HFFc6 (cell line): ENCODE measurements at regions not wholly inside any gene's neighbourhood (a gene's known extent, or its start where the extent isn't known, plus 50 kb on each side); places are given as distances from the start of the nearest gene placed in this dataset.
A peak's percentile ranks its signal among the peaks of the same experiment; 100 is the strongest.

ENCODE experiments used
- DNase-seq: peaks from one replicate; pipeline ENCODE4 v3.0.0-alpha.2; 2018
- H3K27ac Mint-ChIP-seq: 2 replicates; pipeline ENCODE4 v1.8.0; 2020; ENCODE audit warnings: mild to moderate bottlenecking, mixed read lengths
- H3K27me3 Mint-ChIP-seq: 2 replicates; pipeline ENCODE4 v1.8.0; 2021; ENCODE audit warnings: mild to moderate bottlenecking, moderate library complexity, mixed read lengths; ENCODE audit not compliant: insufficient read depth
- H3K36me3 Mint-ChIP-seq: 2 replicates; pipeline ENCODE4 v1.8.0; 2021; ENCODE audit warnings: low read depth, mixed read lengths
- H3K4me1 Mint-ChIP-seq: 2 replicates; pipeline ENCODE4 v1.8.0; 2020; ENCODE audit warnings: low read depth, mixed read lengths
- H3K4me3 Mint-ChIP-seq: 2 replicates; pipeline ENCODE4 v1.8.0; 2020; ENCODE audit warnings: mild to moderate bottlenecking, moderate library complexity, mixed read lengths
- H3K9me3 Mint-ChIP-seq: 2 replicates; pipeline ENCODE4 v1.8.0; 2020; ENCODE audit warnings: mild to moderate bottlenecking, mixed read lengths
- CTCF ChIP-seq: fragments of 200-600 bp; sonication (generic); IDR thresholded peaks from 2 replicates; pipeline ENCODE4 v1.5.0; 2021; ENCODE audit warnings: antibody characterized with exemption, mild to moderate bottlenecking

- Mint-ChIP-seq H3K4me1 (no peaks in the 10 kb centered on the region), H3K27ac (no peak overlapping the region), H3K4me3 (peak overlapping the region; percentile 52; the same call in 1 of the 2 replicates), H3K9me3 (peaks cover 14% of the 10 kb centered on the region), H3K36me3 (no peaks in the 10 kb centered on the region), H3K27me3 (no peaks in the 10 kb centered on the region; the same call in 1 of the 2 replicates)
- DNase-seq = no peak
- no peak for TF ChIP-seq CTCF
These were observed 908.6 kb upstream of the EDIL3 start for GRCh38 chr5:85293145-85293785.

- no peaks in the 10 kb centered on the region for H3K4me1 Mint-ChIP-seq
- no peak for DNase-seq
- peaks cover 15% of the 10 kb centered on the region for H3K9me3 Mint-ChIP-seq
- no peak overlapping the region for H3K4me3 Mint-ChIP-seq
- no peak overlapping the region for H3K27ac Mint-ChIP-seq
- TF ChIP-seq CTCF = no peak
- H3K27me3 Mint-ChIP-seq = no peaks in the 10 kb centered on the region
- H3K36me3 Mint-ChIP-seq = no peaks in the 10 kb centered on the region
These were observed 919.8 kb upstream of the EDIL3 start for GRCh38 chr5:85304524-85304923.

- no peaks in the 10 kb centered on the region for H3K36me3 Mint-ChIP-seq
- H3K27me3 Mint-ChIP-seq = no peaks in the 10 kb centered on the region
- TF ChIP-seq CTCF = no peak
- no peak for DNase-seq
- peaks cover 15% of the 10 kb centered on the region for H3K9me3 Mint-ChIP-seq
- no peak overlapping the region for H3K4me3 Mint-ChIP-seq
- H3K27ac Mint-ChIP-seq = no peak overlapping the region
- no peaks in the 10 kb centered on the region for H3K4me1 Mint-ChIP-seq
These were observed 921.1 kb upstream of the EDIL3 start for GRCh38 chr5:85305766-85306165.

GRCh38 chr5:85311536-85311935 is 926.9 kb upstream of the EDIL3 start:
- no peaks in the 10 kb centered on the region for H3K27me3 Mint-ChIP-seq
- TF ChIP-seq CTCF = no peak
- H3K4me1 Mint-ChIP-seq = no peaks in the 10 kb centered on the region
- DNase-seq = no peak
- no peaks in the 10 kb centered on the region for H3K36me3 Mint-ChIP-seq
- no peak overlapping the region for H3K4me3 Mint-ChIP-seq
- H3K27ac Mint-ChIP-seq = no peak overlapping the region
- H3K9me3 Mint-ChIP-seq = peaks cover 29% of the 10 kb centered on the region

- no peak for TF ChIP-seq CTCF
- H3K9me3 Mint-ChIP-seq = peaks cover 8% of the 10 kb centered on the region
- no peaks in the 10 kb centered on the region for H3K36me3 Mint-ChIP-seq
- no peak overlapping the region for H3K27ac Mint-ChIP-seq
- no peak overlapping the region for H3K4me3 Mint-ChIP-seq
- DNase-seq = no peak
- H3K27me3 Mint-ChIP-seq = no peaks in the 10 kb centered on the region
- H3K4me1 Mint-ChIP-seq = no peaks in the 10 kb centered on the region
These were observed 935.8 kb upstream of the EDIL3 start for GRCh38 chr5:85320495-85320894.

GRCh38 chr5:85333276-85333675 is 948.6 kb upstream of the EDIL3 start:
- no peaks in the 10 kb centered on the region for H3K27me3 Mint-ChIP-seq
- DNase-seq = no peak
- H3K4me1 Mint-ChIP-seq = no peaks in the 10 kb centered on the region
- peaks cover 41% of the 10 kb centered on the region for H3K9me3 Mint-ChIP-seq
- H3K36me3 Mint-ChIP-seq = peaks cover 4% of the 10 kb centered on the region; the same call in 1 of the 2 replicates
- H3K27ac Mint-ChIP-seq = no peak overlapping the region
- H3K4me3 Mint-ChIP-seq = no peak overlapping the region
- no peak for TF ChIP-seq CTCF
